HG03442 (cell line): ENCODE measurements at regions not wholly inside any gene's neighbourhood (a gene's known extent, or its start where the extent isn't known, plus 50 kb on each side); places are given as distances from the start of the nearest gene placed in this dataset.

ENCODE experiments used
- ATAC-seq: cut with Tn5 transposase; IDR thresholded peaks from one replicate; pipeline ENCODE4 v1.9.1; 2021; ENCODE audit warnings: mild to moderate bottlenecking, moderate library complexity; ENCODE audit not compliant: unreplicated experiment

DNA sequence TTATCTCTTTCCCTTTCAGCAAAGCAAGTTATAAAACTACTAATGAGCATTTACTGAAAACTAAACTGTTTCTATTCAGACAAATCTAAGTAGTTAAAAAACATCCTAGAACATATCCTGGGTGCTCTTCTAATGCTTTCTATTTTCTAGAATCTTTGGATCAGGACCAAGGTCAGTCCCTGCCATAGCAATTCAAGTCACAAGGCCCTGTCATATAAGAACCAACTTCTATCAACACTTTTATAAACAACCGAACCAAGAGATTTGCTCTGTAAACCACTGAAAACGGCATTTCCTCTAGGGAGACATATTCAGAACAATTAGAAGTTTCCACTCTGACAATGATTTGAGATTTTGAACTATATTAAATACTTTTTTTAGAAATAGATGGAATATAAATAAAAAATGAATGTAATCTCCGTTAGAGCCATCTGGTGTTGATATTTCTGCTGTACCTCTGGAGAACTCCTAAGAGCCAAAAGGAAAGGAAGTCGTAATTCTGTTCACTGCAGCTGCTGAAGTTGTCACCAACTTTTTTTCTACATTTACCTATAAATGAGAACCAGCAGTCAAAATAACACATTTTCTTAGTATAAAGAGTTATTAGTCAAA lies 51.4 kb upstream of the LGSN start:
- no peak for ATAC-seq

- no peak for ATAC-seq
Observed at GRCh38 chr6:63372951-63373533, 53.3 kb upstream of the LGSN start.

GRCh38 chr6:63389191-63389844 lies 69.5 kb upstream of the LGSN start:
- ATAC-seq, result peak; percentile 46

- ATAC-seq, result no peak
Observed at GRCh38 chr6:63391203-63391970, 71.6 kb upstream of the LGSN start.

DNA sequence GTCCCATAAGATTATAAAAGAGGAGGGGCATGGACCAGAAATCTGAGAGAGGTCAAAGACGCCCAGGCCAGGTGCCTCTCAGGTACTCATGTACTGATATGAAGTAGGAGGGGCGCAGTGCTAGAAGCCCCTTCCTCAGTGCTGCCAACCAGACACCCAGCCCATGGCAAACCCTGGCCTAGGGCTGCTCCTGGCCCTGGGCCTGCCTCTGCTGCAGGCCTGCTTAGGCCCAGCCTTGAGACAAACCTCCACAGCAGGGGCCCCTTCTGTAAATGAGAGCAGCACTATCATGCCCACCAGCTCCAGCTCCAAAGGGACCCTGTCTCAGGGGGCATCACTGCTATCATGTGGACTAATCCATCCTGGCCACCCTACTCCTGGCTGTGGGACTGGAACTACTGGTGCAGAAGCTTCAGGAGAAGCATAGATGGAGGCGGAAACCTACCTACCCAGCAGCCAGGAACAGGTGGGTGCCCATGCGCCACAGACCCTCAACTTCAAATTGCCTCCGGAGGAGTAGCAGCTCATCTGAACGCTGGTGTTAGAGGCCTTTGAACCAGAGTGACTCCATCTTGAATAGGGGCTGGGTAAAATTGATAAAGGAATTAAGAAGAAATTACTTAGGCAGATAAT lies 72.4 kb upstream of the LGSN start:
- ATAC-seq, result no peak

DNA sequence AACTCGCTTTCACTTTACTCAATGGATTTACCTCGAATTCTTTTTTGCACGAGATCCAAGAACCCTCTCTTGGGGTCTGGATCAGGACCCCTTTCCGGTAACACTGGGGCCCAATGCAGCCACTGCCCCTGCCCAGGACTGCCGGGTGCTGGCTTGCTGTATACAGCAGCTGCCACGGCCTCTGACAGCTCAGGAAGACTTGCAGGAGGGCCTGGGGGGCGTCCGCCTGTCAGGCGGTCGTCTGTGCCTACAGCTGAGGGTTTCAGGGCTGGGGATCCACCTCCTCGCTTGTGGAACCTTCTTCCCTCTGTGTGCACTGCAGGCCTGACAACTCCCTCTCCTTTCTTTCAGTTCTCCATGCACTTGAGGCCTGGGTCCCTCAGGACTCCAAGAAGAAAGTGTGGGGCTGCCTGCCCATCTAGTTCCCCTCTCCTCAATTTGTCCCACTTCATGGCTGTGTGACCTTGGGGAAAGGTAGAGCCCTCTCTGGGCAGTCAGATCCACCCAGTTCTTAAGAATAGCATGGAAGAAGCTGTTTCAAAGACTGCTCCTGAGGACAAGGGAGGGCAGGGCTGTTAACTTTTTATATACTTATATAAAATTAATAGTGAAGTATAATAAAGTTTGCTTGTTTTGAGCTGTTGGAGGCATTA lies 75.0 kb upstream of the LGSN start:
- ATAC-seq, result no peak

DNA sequence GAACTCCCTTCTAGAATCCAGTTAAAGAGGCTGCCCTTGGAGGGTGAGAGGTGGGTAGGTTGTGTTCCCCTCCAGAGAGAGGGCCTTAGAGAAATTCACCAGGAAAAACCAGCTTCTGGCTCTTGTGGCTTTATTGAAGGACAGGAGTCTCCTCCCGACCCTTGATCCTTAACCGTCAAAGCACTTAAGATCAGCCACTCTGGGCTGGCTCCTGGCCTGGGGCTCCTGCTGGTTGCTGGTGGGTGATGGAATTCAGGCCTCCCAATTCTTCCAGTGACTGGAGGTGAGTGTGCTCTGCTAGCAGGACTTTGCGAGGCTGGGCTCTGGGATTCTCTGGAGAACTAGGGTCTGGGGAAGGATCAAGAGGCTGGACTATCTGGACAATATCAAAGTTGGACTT lies 75.6 kb upstream of the LGSN start:
- no peak for ATAC-seq

DNA sequence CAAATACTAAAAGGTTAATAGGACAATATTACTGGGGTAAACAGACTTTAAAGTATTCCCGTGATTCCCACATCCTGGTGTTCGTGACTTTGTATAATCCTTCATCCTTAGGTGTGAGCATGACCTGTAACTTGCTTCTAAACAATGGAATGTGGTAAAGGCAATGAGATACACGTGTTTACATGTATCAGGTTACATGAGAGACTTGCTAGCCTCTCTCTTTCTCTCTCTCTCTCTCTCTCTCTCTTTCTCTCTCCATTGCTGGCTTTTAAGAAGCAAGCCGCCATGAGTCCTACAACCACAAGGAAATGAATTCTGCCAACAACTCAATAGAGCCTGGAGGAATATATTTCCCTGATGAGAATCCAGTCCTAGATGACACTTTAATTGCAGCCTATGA lies 83.9 kb upstream of the LGSN start:
- no peak for ATAC-seq

DNA sequence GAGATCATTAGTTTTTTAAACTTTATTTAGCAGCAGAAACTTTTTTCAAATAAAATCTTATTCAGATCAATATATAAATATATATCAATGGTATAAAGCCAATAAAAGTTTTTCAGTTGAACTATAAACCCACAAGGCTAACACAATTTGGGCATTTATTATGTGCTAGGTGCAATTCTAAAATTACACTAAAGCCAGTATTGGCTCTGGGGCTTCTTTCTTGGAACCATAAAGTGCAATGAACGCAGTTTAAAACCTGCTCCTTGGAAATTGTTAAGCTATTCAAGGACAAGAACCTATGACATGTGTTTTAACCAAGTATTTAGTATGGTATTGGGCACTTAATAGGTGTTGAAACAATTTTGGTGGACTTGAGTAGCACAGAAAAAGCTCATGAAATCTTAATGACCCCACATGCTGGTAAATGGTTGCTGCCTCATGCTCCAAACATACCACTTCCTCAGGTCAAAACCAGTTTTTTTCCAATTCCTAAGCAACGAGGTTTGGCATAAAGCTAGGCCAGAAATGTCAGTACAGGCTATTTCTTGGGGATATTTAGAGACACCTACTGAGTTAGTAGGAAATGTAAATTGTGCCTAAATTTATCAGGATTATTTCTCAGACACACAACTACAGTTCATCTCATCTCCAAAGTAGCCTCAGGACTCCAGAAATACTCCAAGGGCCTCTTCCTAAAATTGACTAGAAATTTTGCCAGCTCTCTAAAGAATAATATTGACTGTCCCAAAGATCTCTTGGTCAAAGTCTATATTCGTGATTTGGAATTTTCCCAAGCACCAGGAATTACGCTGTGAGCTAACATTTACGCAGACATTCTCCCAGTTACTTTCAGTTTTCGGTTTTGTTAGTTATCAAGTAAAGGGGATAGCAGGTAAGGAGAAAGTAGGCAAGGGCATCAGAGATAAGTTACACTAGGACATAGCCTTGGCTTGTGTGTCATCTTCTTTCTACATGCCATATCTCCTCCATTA lies 90.9 kb upstream of the LGSN start:
- ATAC-seq, result no peak

- no peak for ATAC-seq
Observed at GRCh38 chr6:63415286-63415685, 95.5 kb upstream of the LGSN start.

DNA sequence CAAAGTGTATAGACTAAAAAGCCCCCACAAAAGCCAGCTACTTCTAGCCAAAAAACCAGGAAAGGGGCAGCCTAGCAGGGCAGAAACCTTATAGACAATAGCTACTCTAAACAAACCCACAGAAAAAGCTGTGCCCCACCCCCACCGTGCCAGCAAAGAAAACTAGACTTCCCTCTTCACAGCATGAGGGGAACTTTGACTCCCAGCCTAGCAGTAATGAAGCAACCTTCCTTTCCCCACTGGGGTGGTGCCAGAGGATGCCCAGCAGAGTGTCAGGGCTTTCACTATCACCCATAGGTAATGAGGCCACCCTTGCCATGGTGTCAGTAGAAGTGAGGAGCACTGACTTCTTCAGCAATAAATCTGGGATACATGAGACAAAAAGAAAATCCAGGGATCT lies 99.0 kb upstream of the LGSN start:
- no peak for ATAC-seq

DNA sequence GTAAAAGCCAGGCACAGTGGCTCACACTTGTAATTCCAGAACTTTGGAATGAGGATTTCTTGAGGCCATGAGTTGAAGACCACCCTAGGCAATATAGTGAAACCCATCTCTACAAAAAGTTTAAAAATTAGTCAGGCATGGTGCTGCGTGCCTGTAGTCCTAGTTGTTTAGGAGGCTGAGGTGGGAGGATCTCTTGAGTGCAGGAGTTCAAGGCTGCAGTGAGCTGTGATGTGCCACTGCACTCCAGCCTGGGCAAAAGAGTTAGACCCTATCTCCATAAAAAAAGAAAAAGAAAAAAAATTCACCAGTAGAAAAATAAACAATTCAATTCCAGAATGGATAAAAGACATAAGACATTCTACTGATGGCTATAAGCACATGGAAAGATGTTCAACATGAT lies 104.9 kb upstream of the LGSN start:
- ATAC-seq, result no peak

DNA sequence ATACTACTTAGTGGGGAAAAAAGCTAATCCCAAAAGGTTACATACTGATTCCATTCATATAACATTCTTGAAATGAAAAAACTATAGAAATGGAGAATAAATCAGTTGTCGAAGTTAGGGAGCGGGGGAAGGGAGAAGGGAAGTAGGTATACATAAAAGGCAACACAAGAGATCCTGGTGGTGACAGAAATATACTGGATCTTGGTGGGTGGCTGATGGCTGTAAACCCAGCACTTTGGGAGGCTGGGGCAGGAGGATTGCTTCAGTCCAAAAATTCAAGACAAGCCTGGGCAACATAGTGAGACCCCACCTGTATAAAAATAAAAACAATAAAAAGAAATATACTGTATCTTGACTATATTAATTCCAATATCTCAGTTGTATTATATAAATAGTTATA lies 105.7 kb upstream of the LGSN start:
- no peak for ATAC-seq

GRCh38 chr6:63426844-63427243 lies 107.1 kb upstream of the LGSN start:
- ATAC-seq, result no peak

- ATAC-seq, result no peak
Observed at GRCh38 chr6:63427951-63428350, 108.2 kb upstream of the LGSN start.

- ATAC-seq, result no peak
Observed at GRCh38 chr6:63430985-63431519, 111.3 kb upstream of the LGSN start.

DNA sequence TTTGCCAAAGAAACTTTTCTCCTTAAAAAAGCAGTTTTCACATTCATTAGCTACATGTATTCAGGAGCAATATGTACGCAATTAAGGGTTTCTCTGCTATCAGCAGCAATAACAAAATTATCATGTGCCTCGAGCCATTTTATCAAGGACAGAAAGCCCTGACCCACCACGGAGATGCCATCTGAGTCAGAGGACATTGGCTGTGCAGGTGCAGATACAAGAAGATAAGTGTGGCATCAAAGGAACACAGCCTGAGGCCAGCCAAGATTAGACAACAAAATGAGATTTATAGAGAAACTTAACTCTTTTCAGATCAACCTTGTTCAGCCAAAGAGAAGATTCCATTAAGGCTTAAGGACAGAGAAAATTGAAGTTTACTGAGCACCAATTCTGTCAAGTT lies 115.2 kb upstream of the LGSN start:
- ATAC-seq, result no peak

- no peak for ATAC-seq
Observed at GRCh38 chr6:63436356-63436755, 116.6 kb upstream of the LGSN start.

- no peak for ATAC-seq
Observed at GRCh38 chr6:63437058-63437457, 117.3 kb upstream of the LGSN start.
